Colonic mucosa (tissue), 4 donors: ENCODE measurements at regions not wholly inside any gene's neighbourhood (a gene's known extent, or its start where the extent isn't known, plus 50 kb on each side); places are given as distances from the start of the nearest gene placed in this dataset.

ENCODE experiments used
- DNase-seq: peaks from one replicate; pipeline ENCODE4 v3.0.0-alpha.2; 2020
- H3K27ac ChIP-seq: fragments of 200-600 bp; one replicate; pipeline ENCODE4 v1.8.0; 2021
- H3K27me3 ChIP-seq: fragments of 200-600 bp; one replicate; pipeline ENCODE4 v1.8.0; 2021
- H3K36me3 ChIP-seq: fragments of 200-600 bp; one replicate; pipeline ENCODE4 v1.8.0; 2021
- H3K4me1 ChIP-seq: fragments of 200-600 bp; one replicate; pipeline ENCODE4 v1.8.0; 2021; ENCODE audit warnings: mild to moderate bottlenecking
- H3K4me3 ChIP-seq: fragments of 200-600 bp; one replicate; pipeline ENCODE4 v1.8.0; 2021
- H3K9ac ChIP-seq, 2 donors: one replicate each; pipeline ENCODE4 v1.7.0; 2013; ENCODE audit warnings: control low read depth in 2 of 2, low read depth in 2 of 2, low read length in 2 of 2
- H3K9me3 ChIP-seq: fragments of 200-600 bp; one replicate; pipeline ENCODE4 v1.8.0; 2021
- CTCF ChIP-seq: fragments of 200-600 bp; IDR thresholded peaks from one replicate; pipeline ENCODE4 v1.8.0; 2022; ENCODE audit warnings: antibody characterized with exemption, mild to moderate bottlenecking
- intact Hi-C: fragments of 100-400 bp; cut with DNase I; formaldehyde crosslinking; loops from one replicate; pipeline ENCODE4 v1.14.1; 2022
- donor health status: healthy.
- donor health status: DM: no; HTN: no; CAD: no.
- donor health status: DM: no; HTN: no; CAD: no.

GRCh38 chr9:88766778-88767503 lies 224.3 kb upstream of the S1PR3 start:
- H3K36me3 ChIP-seq = no peaks in the 10 kb centered on the region
- TF ChIP-seq CTCF = no peak
- H3K9me3 ChIP-seq = no peaks in the 10 kb centered on the region
- H3K27me3 ChIP-seq = no peaks in the 10 kb centered on the region
- H3K27ac ChIP-seq = no peak overlapping the region
- DNase-seq = no peak
- no peak overlapping the region for H3K9ac ChIP-seq
- intact Hi-C loops = no loop called here
- no peaks in the 10 kb centered on the region for H3K4me1 ChIP-seq
- H3K4me3 ChIP-seq = no peak overlapping the region

GRCh38 chr9:88767504-88767790 lies 223.8 kb upstream of the S1PR3 start:
- Histone ChIP-seq H3K4me3 (no peak overlapping the region), H3K36me3 (no peaks in the 10 kb centered on the region), H3K9ac (no peak overlapping the region), H3K9me3 (no peaks in the 10 kb centered on the region), H3K4me1 (no peaks in the 10 kb centered on the region), H3K27me3 (no peaks in the 10 kb centered on the region), H3K27ac (no peak overlapping the region)
- no peak for TF ChIP-seq CTCF
- no peak for DNase-seq
- intact Hi-C loops = no loop called here

- Histone ChIP-seq H3K27ac (no peak overlapping the region), H3K9ac (no peak overlapping the region), H3K36me3 (no peaks in the 10 kb centered on the region), H3K27me3 (no peaks in the 10 kb centered on the region), H3K4me1 (no peaks in the 10 kb centered on the region), H3K9me3 (no peaks in the 10 kb centered on the region), H3K4me3 (no peak overlapping the region)
- DNase-seq = no peak
- intact Hi-C loops = no loop called here
- no peak for TF ChIP-seq CTCF
Observed at GRCh38 chr9:88772575-88772974, 218.7 kb upstream of the S1PR3 start.

GRCh38 chr9:88773126-88773525 lies 218.1 kb upstream of the S1PR3 start:
- Histone ChIP-seq H3K36me3 (no peaks in the 10 kb centered on the region), H3K9me3 (no peaks in the 10 kb centered on the region), H3K9ac (no peak overlapping the region), H3K4me1 (no peaks in the 10 kb centered on the region), H3K27me3 (no peaks in the 10 kb centered on the region), H3K27ac (no peak overlapping the region), H3K4me3 (no peak overlapping the region)
- TF ChIP-seq CTCF = no peak
- DNase-seq = no peak
- intact Hi-C loops = no loop called here

GRCh38 chr9:88773627-88774244 lies 217.5 kb upstream of the S1PR3 start:
- no peak overlapping the region for H3K9ac ChIP-seq
- no peaks in the 10 kb centered on the region for H3K4me1 ChIP-seq

More at GRCh38 chr9:88773627-88774244, 217.5 kb upstream of the S1PR3 start:
- no peak for TF ChIP-seq CTCF
- intact Hi-C loops = no loop called here
- no peaks in the 10 kb centered on the region for H3K9me3 ChIP-seq
- no peaks in the 10 kb centered on the region for H3K27me3 ChIP-seq
- DNase-seq = no peak
- H3K27ac ChIP-seq = no peak overlapping the region
- H3K4me3 ChIP-seq = no peak overlapping the region
- no peaks in the 10 kb centered on the region for H3K36me3 ChIP-seq
